ENCODE measurements at regions not wholly inside any gene's neighbourhood (a gene's known extent, or its start where the extent isn't known, plus 50 kb on each side); places are given as distances from the start of the nearest gene placed in this dataset.

- no peak for TF ChIP-seq CTCF (conservative IDR thresholded peaks at IDR 0.05)
- no peak for TF ChIP-seq EZH2 (IDR thresholded peaks at IDR 0.05; ENCODE audit: low read depth)
Measured at GRCh38 chr10:111186358-111186757, 109.5 kb downstream of the ADRA2A start.
